UCSD-AML1 (cell line): ENCODE measurements at regions not wholly inside any gene's neighbourhood (a gene's known extent, or its start where the extent isn't known, plus 50 kb on each side); places are given as distances from the start of the nearest gene placed in this dataset.
A peak's percentile ranks its signal among the peaks of the same experiment; 100 is the strongest.
"Not testable (repeated sequence)": the region's sequence is repeated elsewhere in the genome, so short reads cannot be mapped to it uniquely, and the experiment has no call there.

Source experiments
- DNase-seq: peaks from one replicate; lab custom pipeline; 2025; ENCODE audit not compliant: unreplicated experiment; lab: John Stamatoyannopoulos, UW

- DNase-seq = no peak
Measured at GRCh38 chr6:4224067-4224978, 88.9 kb upstream of the ECI2 start.

GRCh38 chr6:4220558-4220957 is 85.2 kb upstream of the ECI2 start:
- DNase-seq = no peak

- not testable (repeated sequence) for DNase-seq
Measured at GRCh38 chr6:4218619-4219317, 83.4 kb upstream of the ECI2 start.

- no peak for DNase-seq
Measured at GRCh38 chr6:4212588-4212987, 77.2 kb upstream of the ECI2 start.

- peak; percentile 60 for DNase-seq
Measured at GRCh38 chr6:4210629-4211419, 75.4 kb upstream of the ECI2 start.

- no peak for DNase-seq
Measured at GRCh38 chr6:4209196-4209595, 73.8 kb upstream of the ECI2 start.

GRCh38 chr6:4208158-4208557 is 72.8 kb upstream of the ECI2 start:
- no peak for DNase-seq

- DNase-seq = not testable (repeated sequence)
Measured at GRCh38 chr6:4203642-4204417, 68.5 kb upstream of the ECI2 start.

- no peak for DNase-seq
Measured at GRCh38 chr6:4192627-4193026, 57.3 kb upstream of the ECI2 start.

- DNase-seq = no peak
Measured at GRCh38 chr6:4192173-4192572, 56.8 kb upstream of the ECI2 start.

GRCh38 chr6:4191271-4191721 is 55.9 kb upstream of the ECI2 start:
- no peak for DNase-seq

- DNase-seq = no peak
Measured at GRCh38 chr6:4189249-4189648, 53.9 kb upstream of the ECI2 start.

- DNase-seq = no peak
Measured at GRCh38 chr6:4188801-4189200, 53.4 kb upstream of the ECI2 start.

GRCh38 chr6:4187480-4187879 is 52.1 kb upstream of the ECI2 start:
- DNase-seq = no peak

- no peak for DNase-seq
Measured at GRCh38 chr6:4186385-4186784, 51.0 kb upstream of the ECI2 start.

- no peak for DNase-seq
Measured at GRCh38 chr6:4185846-4186245, 50.5 kb upstream of the ECI2 start.

GRCh38 chr6:4185419-4185818 is 50.0 kb upstream of the ECI2 start:
- no peak for DNase-seq
